IMR-90 (cell line): ENCODE measurements at regions not wholly inside any gene's neighbourhood (a gene's known extent, or its start where the extent isn't known, plus 50 kb on each side); places are given as distances from the start of the nearest gene placed in this dataset.
"Not testable (repeated sequence)": the region's sequence is repeated elsewhere in the genome, so short reads cannot be mapped to it uniquely, and the experiment has no call there.

Experiments used
- ATAC-seq: fragments of 200-7000 bp; cut with Tn5 transposase; 2 replicates; pipeline ENCODE4 v1.9.1; 2020; ENCODE audit warnings: low read depth, mild to moderate bottlenecking, moderate library complexity
- BruUV-seq: library from RNA; stranded (reverse); fragments of 400-500 nt; replicated peaks from 2 replicates; lab custom pipeline; 2021; lab: Mats Ljungman, UMichigan
- CTCF ChIA-PET: fragments of 300-600 bp; formaldehyde crosslinking; extraction: SDS; loops from one replicate; lab custom pipeline; 2021; ENCODE audit warnings: antibody characterized with exemption; lab: Yijun Ruan, JAX
- POLR2A ChIA-PET: fragments of 300-600 bp; sonication (Branson Sonifier 250); formaldehyde crosslinking; loops from one replicate; lab custom pipeline; 2022; ENCODE audit warnings: antibody characterized with exemption; ENCODE audit not compliant: unreplicated experiment; lab: Charles Lee
- DNase-seq: peaks from one replicate; pipeline ENCODE4 v3.0.0; 2013
- H2AFZ ChIP-seq: replicated peaks from 2 replicates; pipeline ENCODE3; 2013; ENCODE audit warnings: low read length, mild to moderate bottlenecking; ENCODE audit not compliant: poor library complexity
- H2AK5ac ChIP-seq: 2 replicates; pipeline ENCODE4 v1.6.1; 2013; ENCODE audit warnings: low read depth, low read length, inconsistent platforms
- H2AK9ac ChIP-seq: replicated peaks from 2 replicates; pipeline ENCODE3; 2013; ENCODE audit warnings: mild to moderate bottlenecking, low read depth, low read length, moderate library complexity; ENCODE audit not compliant: poor library complexity
- H2BK120ac ChIP-seq: 2 replicates; pipeline ENCODE4 v1.6.1; 2013; ENCODE audit warnings: low read depth, low read length, inconsistent platforms
- H2BK15ac ChIP-seq: 3 replicates; pipeline ENCODE4 v1.6.1; 2013; ENCODE audit warnings: low read depth, low read length, inconsistent platforms
- H2BK20ac ChIP-seq: 2 replicates; pipeline ENCODE4 v1.6.1; 2013; ENCODE audit warnings: low read depth, mild to moderate bottlenecking, inconsistent platforms, low read length, moderate library complexity
- H2BK5ac ChIP-seq: 2 replicates; pipeline ENCODE4 v1.6.1; 2013; ENCODE audit warnings: mild to moderate bottlenecking, low read depth, low read length, inconsistent platforms; ENCODE audit not compliant: poor library complexity, severe bottlenecking
- H3K14ac ChIP-seq: replicated peaks from 2 replicates; pipeline ENCODE4 v1.6.1; 2013; ENCODE audit warnings: low read depth, low read length, inconsistent platforms
- H3K18ac ChIP-seq: 2 replicates; pipeline ENCODE4 v1.6.1; 2013; ENCODE audit warnings: low read depth, low read length, control low read depth
- H3K23ac ChIP-seq: 2 replicates; pipeline ENCODE4 v1.6.1; 2013; ENCODE audit warnings: low read depth, low read length, inconsistent platforms
- H3K27ac ChIP-seq: 2 replicates; pipeline ENCODE4 v1.5.1; 2013; ENCODE audit warnings: mild to moderate bottlenecking, control low read depth, low read length; ENCODE audit not compliant: insufficient read depth
- H3K27me3 ChIP-seq: 2 replicates; pipeline ENCODE4 v1.6.1; 2013; ENCODE audit warnings: low read length; ENCODE audit not compliant: control insufficient read depth, insufficient read depth
- H3K36me3 ChIP-seq: 2 replicates; pipeline ENCODE4 v1.6.1; 2013; ENCODE audit warnings: low read length, mixed read lengths; ENCODE audit not compliant: control insufficient read depth, insufficient read depth
- H3K4ac ChIP-seq: 2 replicates; pipeline ENCODE4 v1.6.1; 2013; ENCODE audit warnings: low read depth, low read length, inconsistent platforms
- H3K4me1 ChIP-seq: 2 replicates; pipeline ENCODE4 v1.6.1; 2013; ENCODE audit warnings: low read length, mixed read lengths; ENCODE audit not compliant: control insufficient read depth, insufficient read depth
- H3K4me2 ChIP-seq: 2 replicates; pipeline ENCODE4 v1.6.1; 2013; ENCODE audit warnings: low read depth, mild to moderate bottlenecking, control low read depth, low read length, moderate library complexity
- H3K4me3 ChIP-seq: 2 replicates; pipeline ENCODE4 v1.5.1; 2013; ENCODE audit warnings: low read depth, mild to moderate bottlenecking, control low read depth, low read length, moderate library complexity; ENCODE audit not compliant: insufficient read depth
- H3K56ac ChIP-seq: 2 replicates; pipeline ENCODE4 v1.6.1; 2013; ENCODE audit warnings: low read length, inconsistent platforms; ENCODE audit not compliant: insufficient read depth; ENCODE audit errors: extremely low read depth
- H3K79me1 ChIP-seq, 2 experiments: 2 replicates each; pipeline ENCODE4 v1.6.1; 2013; ENCODE audit warnings: low read length in 2 of 2, inconsistent platforms in 1 of 2, low read depth in 1 of 2
- H3K9ac ChIP-seq: 2 replicates; pipeline ENCODE4 v1.6.1; 2013; ENCODE audit warnings: low read depth, low read length, control low read depth
- H3K9me1 ChIP-seq: 2 replicates; pipeline ENCODE4 v1.6.1; 2013; ENCODE audit warnings: low read length, inconsistent platforms; ENCODE audit not compliant: insufficient read depth
- H3K9me3 ChIP-seq: 2 replicates; pipeline ENCODE4 v1.6.1; 2013; ENCODE audit warnings: low read length; ENCODE audit not compliant: control insufficient read depth, insufficient read depth
- H4K20me1 ChIP-seq: 2 replicates; pipeline ENCODE4 v1.6.1; 2013; ENCODE audit warnings: low read length, inconsistent platforms; ENCODE audit not compliant: insufficient read depth
- H4K5ac ChIP-seq: 2 replicates; pipeline ENCODE4 v1.6.1; 2013; ENCODE audit warnings: mild to moderate bottlenecking, low read depth, low read length, control low read depth
- H4K8ac ChIP-seq, 2 experiments: 2 replicates each; pipeline ENCODE4 v1.6.1; 2013; ENCODE audit warnings: low read depth in 2 of 2, low read length in 2 of 2, control low read depth in 1 of 2, inconsistent platforms in 1 of 2
- H4K91ac ChIP-seq: 2 replicates; pipeline ENCODE4 v1.6.1; 2013; ENCODE audit warnings: low read depth, low read length, inconsistent platforms; ENCODE audit not compliant: insufficient read depth
- WGBS, 2 experiments: methylation state at CpG; one replicate each; pipeline versions ENCODE4 v1.1.5 to v1.1.7; 2013; ENCODE audit warnings: missing lambda C conversion rate in 2 of 2; ENCODE audit not compliant: insufficient read length in 1 of 2; ENCODE audit errors: extremely low coverage in 2 of 2; 5-methylcytosine and 5-hydroxymethylcytosine counted together
- dilution Hi-C: fragments of 300-500 bp; cut with HindIII; formaldehyde crosslinking; loops from one replicate; pipeline ENCODE4 v1.14.3; 2018; ENCODE audit warnings: low sequenced_read_pairs; ENCODE audit not compliant: unreplicated experiment
- in situ Hi-C: fragments of 300-500 bp; cut with MboI; formaldehyde crosslinking; loops from 3 replicates; pipeline ENCODE4 v1.14.3; 2019; ENCODE audit warnings: low sequenced_read_pairs, inconsistent platforms, mixed read lengths
- intact Hi-C: fragments of 100-400 bp; cut with micrococcal nuclease; formaldehyde crosslinking; loops from 2 replicates; pipeline ENCODE4 v1.10.0; 2022

- in situ Hi-C loops, H2BK120ac ChIP-seq, H3K27ac ChIP-seq, CTCF ChIA-PET, POLR2A ChIA-PET, H3K79me1 ChIP-seq, H2AFZ ChIP-seq, H3K9ac ChIP-seq, H4K8ac ChIP-seq, H2AK5ac ChIP-seq, H2BK5ac ChIP-seq, H3K23ac ChIP-seq, H4K91ac ChIP-seq, H3K9me1 ChIP-seq, H3K18ac ChIP-seq, H3K4ac ChIP-seq, dilution Hi-C loops, H3K4me2 ChIP-seq, H2AK9ac ChIP-seq, H3K36me3 ChIP-seq, BruUV-seq, H4K5ac ChIP-seq, H2BK15ac ChIP-seq, H3K56ac ChIP-seq, H3K14ac ChIP-seq, H3K4me3 ChIP-seq, ATAC-seq, H3K27me3 ChIP-seq, DNase-seq, H4K20me1 ChIP-seq, H3K4me1 ChIP-seq, H3K9me3 ChIP-seq, intact Hi-C loops, H2BK20ac ChIP-seq: not testable (repeated sequence)
- no CpG with 5 or more reads among the region's 14 CpGs for WGBS, 2 experiments
Observed at GRCh38 chr17:20842012-20842411, 200.8 kb downstream of the USP22 start.

DNA sequence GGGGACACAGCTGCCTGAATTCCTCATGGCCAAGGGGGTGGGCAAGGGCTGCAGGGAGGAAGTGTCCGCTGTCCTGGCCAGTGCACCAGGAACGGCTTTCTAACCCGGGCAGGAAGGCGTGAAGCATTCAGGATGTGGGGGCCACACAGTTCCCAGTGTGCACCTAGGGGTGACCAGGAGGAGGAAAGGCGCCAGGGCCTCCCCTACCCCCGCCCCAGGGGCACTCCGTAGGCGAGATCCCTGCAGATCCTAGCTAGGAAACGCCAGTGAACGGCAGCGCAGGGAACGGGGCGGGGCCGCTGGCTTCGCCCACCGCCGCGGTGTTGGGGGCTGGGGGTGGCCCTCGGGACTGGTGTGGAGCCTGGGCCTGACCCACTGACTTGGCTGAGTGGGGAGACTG, 199.6 kb downstream of the USP22 start:
- H3K27me3 ChIP-seq, H4K20me1 ChIP-seq, H3K9ac ChIP-seq, H3K9me3 ChIP-seq, H4K91ac ChIP-seq, H2BK15ac ChIP-seq, dilution Hi-C loops, H2BK20ac ChIP-seq, H3K4me3 ChIP-seq, intact Hi-C loops, H2AK5ac ChIP-seq, H3K4me2 ChIP-seq, ATAC-seq, H2BK5ac ChIP-seq, CTCF ChIA-PET, H3K14ac ChIP-seq, in situ Hi-C loops, H3K4ac ChIP-seq, H3K4me1 ChIP-seq, H4K5ac ChIP-seq, H3K79me1 ChIP-seq, H4K8ac ChIP-seq, DNase-seq, H2AK9ac ChIP-seq, H3K36me3 ChIP-seq, BruUV-seq, H3K9me1 ChIP-seq, POLR2A ChIA-PET, H3K18ac ChIP-seq, H3K23ac ChIP-seq, H3K27ac ChIP-seq, H3K56ac ChIP-seq, H2AFZ ChIP-seq, H2BK120ac ChIP-seq: not testable (repeated sequence)
- WGBS, 2 experiments: 100% methylated on average over 2 of the region's 19 CpGs; no CpG with 5 or more reads in 1 of the 2 experiments
